SJSA1 (cell line): ENCODE measurements at regions not wholly inside any gene's neighbourhood (a gene's known extent, or its start where the extent isn't known, plus 50 kb on each side); places are given as distances from the start of the nearest gene placed in this dataset.

Source experiments
- DNase-seq, 2 experiments: peaks; one replicate each; pipeline ENCODE4 v3.0.0-alpha.2; 2015 to 2020; ENCODE audit warnings: low spot score in 2 of 2, low read depth in 1 of 2
- H3K27ac ChIP-seq: fragments of 250-450 bp; sonication (Bioruptor Pico); 2 replicates; pipeline ENCODE4 v1.5.1; 2020; ENCODE audit warnings: mild to moderate bottlenecking, moderate library complexity
- H3K27me3 ChIP-seq: fragments of 250-450 bp; sonication (Bioruptor Pico); replicated peaks from 2 replicates; pipeline ENCODE4 v1.5.1; 2020; ENCODE audit warnings: mild to moderate bottlenecking, moderate library complexity
- H3K36me3 ChIP-seq: fragments of 250-450 bp; sonication (Bioruptor Pico); 2 replicates; pipeline ENCODE4 v1.5.1; 2020; ENCODE audit warnings: mild to moderate bottlenecking
- H3K4me1 ChIP-seq: fragments of 250-450 bp; sonication (Bioruptor Pico); replicated peaks from 2 replicates; pipeline ENCODE4 v1.6.1; 2021; ENCODE audit warnings: mild to moderate bottlenecking
- H3K4me3 ChIP-seq: fragments of 250-450 bp; sonication (Bioruptor Pico); 2 replicates; pipeline ENCODE4 v1.5.1; 2020; ENCODE audit warnings: mild to moderate bottlenecking
- H3K9me3 ChIP-seq: fragments of 250-450 bp; sonication (Bioruptor Pico); replicated peaks from 2 replicates; pipeline ENCODE4 v1.5.1; 2020; ENCODE audit warnings: mild to moderate bottlenecking

DNA sequence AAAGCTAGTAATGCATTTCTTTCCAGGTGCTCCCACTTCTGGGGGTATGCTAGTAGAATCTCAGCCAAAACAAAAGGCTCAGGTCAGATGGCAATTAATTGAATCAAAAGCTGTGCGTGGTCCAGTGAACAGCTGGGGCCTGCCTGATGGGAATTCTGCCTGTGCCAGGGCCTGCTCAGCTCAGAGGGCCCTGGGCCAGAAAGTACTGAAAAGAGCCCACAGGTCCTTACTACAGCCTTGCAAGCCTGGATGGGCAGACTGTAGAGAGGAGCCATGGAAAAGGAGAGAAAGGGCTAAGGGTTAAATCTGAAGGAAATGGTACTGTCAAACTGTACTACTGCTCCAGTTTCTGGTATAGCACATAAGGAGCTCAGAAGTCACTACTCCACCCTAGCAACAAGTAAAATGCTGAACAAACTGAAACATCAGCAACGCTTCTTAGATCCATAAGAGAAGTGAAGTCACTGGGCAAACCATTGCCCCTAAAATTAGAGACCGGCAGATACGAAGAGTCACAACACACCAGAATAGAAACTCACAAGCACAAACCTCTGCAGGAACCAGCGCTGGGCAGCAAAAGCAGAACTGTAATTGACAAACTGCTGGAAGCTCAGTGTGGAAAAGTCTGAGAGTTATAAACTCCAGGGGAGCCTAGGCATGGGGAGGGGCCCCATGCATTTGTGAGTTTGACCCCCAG is 121.1 kb upstream of the SYT6 start:
- no peaks in the 10 kb centered on the region for H3K9me3 ChIP-seq
- no peak overlapping the region for H3K27ac ChIP-seq
- no peaks in the 10 kb centered on the region for H3K36me3 ChIP-seq
- no peaks in the 10 kb centered on the region for H3K4me1 ChIP-seq
- no peak overlapping the region for H3K4me3 ChIP-seq
- no peak for DNase-seq
- H3K27me3 ChIP-seq, result peaks cover 30% of the 10 kb centered on the region; the same call in 1 of the 2 replicates

DNA sequence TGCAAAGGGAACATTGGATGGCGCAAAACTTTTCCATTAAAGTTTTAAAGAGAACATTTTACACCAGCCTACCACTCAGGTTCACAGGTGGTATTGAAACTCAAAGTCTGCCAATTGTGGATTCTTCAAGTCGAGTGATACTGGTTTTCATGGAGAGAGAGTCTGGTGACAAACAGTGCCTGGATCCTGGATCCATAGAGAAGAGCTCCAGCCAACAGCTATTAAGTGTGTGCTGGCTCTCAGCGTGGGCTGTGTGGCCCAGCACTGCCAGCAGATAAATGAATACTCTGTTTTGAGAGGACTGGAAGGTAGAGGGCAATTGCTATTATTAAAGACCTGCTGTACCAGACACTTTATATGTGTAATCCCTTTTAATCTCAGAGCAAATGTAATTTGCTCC is 118.9 kb upstream of the SYT6 start:
- H3K27me3 ChIP-seq, result peaks cover 38% of the 10 kb centered on the region; the same call in 1 of the 2 replicates
- no peak for DNase-seq
- no peak overlapping the region for H3K27ac ChIP-seq
- H3K9me3 ChIP-seq, result no peaks in the 10 kb centered on the region
- no peaks in the 10 kb centered on the region for H3K36me3 ChIP-seq
- no peak overlapping the region for H3K4me3 ChIP-seq
- H3K4me1 ChIP-seq, result no peaks in the 10 kb centered on the region

DNA sequence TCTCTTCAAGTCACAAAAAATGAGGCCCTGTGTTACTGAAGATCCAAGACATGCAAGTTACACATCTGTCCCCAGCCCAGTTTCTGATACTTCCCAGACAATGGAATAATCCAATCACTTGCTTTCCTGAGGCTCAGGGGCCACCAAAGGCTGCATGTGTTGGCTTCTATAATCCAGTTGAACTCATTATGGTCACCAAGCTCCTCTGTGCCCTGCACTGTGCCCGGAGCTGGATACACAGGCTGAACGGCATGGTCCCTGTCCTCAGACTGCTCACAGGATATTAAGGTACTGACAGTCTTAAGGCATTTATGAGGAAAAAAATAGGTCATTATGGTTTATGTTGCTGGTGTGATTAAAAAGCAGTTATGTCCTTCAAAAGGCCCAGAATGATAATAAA is 117.0 kb upstream of the SYT6 start:
- H3K27ac ChIP-seq, result no peak overlapping the region
- no peak for DNase-seq
- no peak overlapping the region for H3K4me3 ChIP-seq
- no peaks in the 10 kb centered on the region for H3K36me3 ChIP-seq
- no peaks in the 10 kb centered on the region for H3K9me3 ChIP-seq
- peaks cover 37% of the 10 kb centered on the region; the same call in 1 of the 2 replicates for H3K27me3 ChIP-seq
- H3K4me1 ChIP-seq, result no peaks in the 10 kb centered on the region

DNA sequence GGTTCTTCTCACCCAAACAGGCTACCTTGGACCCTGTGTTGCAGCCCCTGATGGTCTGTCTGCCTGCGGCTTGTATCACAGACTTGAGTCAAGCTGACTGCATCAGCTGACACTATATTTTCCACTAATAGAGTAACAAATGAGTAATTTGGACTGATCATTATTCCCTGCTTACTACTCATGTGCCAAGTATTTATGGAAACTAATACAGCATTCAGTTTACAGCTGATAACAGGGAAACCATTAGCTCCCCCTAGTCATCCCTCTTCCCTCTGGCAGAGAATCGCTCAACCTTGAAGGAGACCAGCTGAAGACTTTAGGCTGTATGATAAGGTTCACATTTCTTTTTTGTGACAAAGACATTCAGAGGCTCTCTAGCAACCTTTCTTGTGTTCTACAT is 116.6 kb upstream of the SYT6 start:
- peaks cover 37% of the 10 kb centered on the region; the same call in 1 of the 2 replicates for H3K27me3 ChIP-seq
- DNase-seq, result no peak
- H3K36me3 ChIP-seq, result no peaks in the 10 kb centered on the region
- H3K4me3 ChIP-seq, result no peak overlapping the region
- no peak overlapping the region for H3K27ac ChIP-seq
- H3K9me3 ChIP-seq, result no peaks in the 10 kb centered on the region
- H3K4me1 ChIP-seq, result no peaks in the 10 kb centered on the region

DNA sequence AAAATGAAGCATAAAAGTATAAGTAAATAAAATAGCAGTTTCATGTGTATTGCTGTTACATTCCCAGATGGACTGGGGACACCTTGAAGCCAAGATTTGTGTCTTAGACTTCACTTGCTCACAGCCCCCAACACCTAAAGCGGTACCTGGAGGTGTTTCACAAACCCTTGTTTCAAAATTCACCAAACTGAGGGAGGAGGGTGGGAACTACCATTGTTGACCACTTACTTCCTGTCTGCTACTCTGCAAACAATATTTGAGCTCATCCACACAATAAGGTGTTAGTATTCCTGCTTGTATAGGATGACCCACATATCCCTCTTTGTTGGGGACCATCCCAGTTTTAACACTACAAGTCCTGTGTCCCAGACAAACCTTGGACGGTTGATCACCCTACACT is 115.9 kb upstream of the SYT6 start:
- Histone ChIP-seq H3K36me3 (no peaks in the 10 kb centered on the region), H3K9me3 (no peaks in the 10 kb centered on the region), H3K27me3 (peaks cover 37% of the 10 kb centered on the region; the same call in 1 of the 2 replicates), H3K4me3 (no peak overlapping the region), H3K27ac (no peak overlapping the region), H3K4me1 (no peaks in the 10 kb centered on the region)
- DNase-seq, result no peak

DNA sequence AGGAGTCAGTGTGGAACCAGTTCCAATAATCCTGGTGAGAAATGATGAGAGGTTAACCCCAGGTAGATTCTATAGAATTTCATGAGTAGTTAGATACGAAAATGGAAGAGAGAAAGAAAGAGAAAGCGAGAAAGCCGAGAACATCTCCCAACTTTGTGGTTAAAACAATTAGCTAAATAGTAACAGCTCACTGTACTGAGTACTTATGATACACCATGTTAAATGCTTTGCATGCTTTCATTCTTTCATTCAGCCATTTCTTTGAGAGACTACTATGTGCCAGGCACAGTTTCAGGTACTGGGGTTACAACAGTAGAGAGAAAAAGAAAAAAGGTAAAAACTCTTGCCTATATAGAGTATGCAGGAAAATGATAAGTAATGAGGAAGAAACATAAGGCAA is 109.7 kb upstream of the SYT6 start:
- H3K27ac ChIP-seq, result no peak overlapping the region
- H3K27me3 ChIP-seq, result peaks cover 23% of the 10 kb centered on the region; the same call in 1 of the 2 replicates

DNA sequence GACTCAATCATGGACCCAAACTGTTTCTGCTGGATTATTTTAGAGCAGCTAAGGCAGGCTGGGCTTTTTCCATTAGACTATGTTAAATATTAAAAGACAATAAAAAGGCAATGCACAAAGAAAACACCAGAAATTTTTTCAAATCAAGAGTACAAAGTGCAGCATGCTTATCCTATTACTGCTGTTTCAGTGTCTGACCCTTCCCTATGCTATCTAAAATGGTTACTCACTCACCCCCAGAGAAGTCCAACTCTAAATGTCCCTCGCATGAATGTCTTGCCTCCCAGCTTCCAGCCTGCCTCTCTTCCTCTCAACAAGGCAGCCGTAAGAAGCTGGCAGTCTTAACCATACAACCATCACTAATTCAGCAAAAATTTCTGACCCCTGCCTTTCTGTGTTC is 108.7 kb upstream of the SYT6 start:
- Histone ChIP-seq H3K27ac (no peak overlapping the region), H3K4me1 (no peaks in the 10 kb centered on the region), H3K9me3 (no peaks in the 10 kb centered on the region), H3K27me3 (peaks cover 23% of the 10 kb centered on the region; the same call in 1 of the 2 replicates), H3K36me3 (no peaks in the 10 kb centered on the region), H3K4me3 (no peak overlapping the region)
- DNase-seq, result no peak

More for the DNA sequence above, 109.7 kb upstream of the SYT6 start:
- Histone ChIP-seq H3K4me3 (no peak overlapping the region), H3K9me3 (no peaks in the 10 kb centered on the region), H3K4me1 (no peaks in the 10 kb centered on the region), H3K36me3 (no peaks in the 10 kb centered on the region)
- DNase-seq, result no peak

DNA sequence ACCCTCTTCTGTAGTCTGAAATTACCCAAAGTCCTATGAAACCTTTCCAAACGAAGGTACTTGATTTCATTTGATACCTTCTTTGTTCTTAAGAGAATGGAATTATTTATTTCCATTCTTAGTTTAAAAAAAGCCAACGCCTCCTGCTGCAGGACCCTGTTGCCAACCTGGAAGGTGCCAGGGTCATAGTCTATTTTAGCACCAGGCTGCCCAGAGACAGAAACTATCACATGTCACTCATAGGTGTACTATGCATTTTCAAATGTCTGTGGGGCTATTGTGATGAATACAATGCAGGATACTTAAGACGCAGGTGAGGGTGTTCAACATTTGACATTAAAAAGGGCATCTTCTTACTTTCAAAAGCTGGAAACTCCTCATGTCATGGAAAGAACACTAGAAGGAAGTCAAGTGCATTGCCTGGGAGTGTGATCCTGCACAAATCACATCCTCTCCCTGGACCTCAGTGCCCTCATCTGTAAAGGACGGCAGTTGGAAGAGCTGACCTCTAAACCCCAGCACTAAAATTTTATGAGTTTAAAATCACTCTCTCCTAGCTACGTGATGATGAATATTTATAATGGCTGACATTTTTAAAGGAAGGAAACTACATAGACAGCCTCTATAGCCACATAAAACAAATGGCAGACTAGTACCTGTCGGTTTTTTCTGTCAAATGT is 107.3 kb upstream of the SYT6 start:
- H3K9me3 ChIP-seq, result no peaks in the 10 kb centered on the region
- H3K27me3 ChIP-seq, result peaks cover 21% of the 10 kb centered on the region; the same call in 1 of the 2 replicates
- no peak overlapping the region for H3K27ac ChIP-seq
- no peak overlapping the region for H3K4me3 ChIP-seq
- H3K4me1 ChIP-seq, result no peaks in the 10 kb centered on the region
- no peaks in the 10 kb centered on the region for H3K36me3 ChIP-seq
- DNase-seq, result no peak

DNA sequence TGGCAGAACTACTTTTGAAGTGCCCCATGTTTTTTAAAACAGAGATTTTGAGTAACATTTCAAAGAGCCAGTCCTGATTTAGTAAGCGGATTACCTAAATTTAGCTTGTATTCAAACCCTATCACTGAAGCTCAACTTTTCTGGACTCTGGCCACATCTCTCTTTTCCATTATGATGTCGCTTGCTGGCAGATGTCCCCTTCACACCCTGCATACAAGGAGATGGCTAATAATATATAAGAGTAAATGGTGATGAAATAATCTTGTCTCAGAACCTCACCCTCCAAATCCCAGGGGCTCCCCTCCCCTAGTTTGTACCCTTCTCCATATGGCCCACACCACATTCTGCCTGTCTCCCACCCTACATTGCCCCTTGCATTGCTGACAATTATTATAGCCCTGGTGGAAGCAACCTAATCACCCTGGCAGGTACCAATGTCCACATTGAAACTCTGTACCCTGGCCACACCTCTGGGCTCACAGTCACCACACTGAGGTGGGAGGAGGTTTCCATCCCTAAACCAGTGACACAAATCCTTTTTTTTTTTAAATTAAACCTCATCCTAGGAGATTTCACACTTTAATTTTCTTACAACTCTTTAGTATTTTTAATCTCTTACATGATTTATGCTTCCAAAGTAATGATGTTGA is 106.0 kb upstream of the SYT6 start:
- DNase-seq, result no peak
- H3K36me3 ChIP-seq, result no peaks in the 10 kb centered on the region
- no peak overlapping the region for H3K27ac ChIP-seq
- H3K27me3 ChIP-seq, result peaks cover 21% of the 10 kb centered on the region; the same call in 1 of the 2 replicates
- no peak overlapping the region for H3K4me3 ChIP-seq
- no peaks in the 10 kb centered on the region for H3K9me3 ChIP-seq
- H3K4me1 ChIP-seq, result no peaks in the 10 kb centered on the region

DNA sequence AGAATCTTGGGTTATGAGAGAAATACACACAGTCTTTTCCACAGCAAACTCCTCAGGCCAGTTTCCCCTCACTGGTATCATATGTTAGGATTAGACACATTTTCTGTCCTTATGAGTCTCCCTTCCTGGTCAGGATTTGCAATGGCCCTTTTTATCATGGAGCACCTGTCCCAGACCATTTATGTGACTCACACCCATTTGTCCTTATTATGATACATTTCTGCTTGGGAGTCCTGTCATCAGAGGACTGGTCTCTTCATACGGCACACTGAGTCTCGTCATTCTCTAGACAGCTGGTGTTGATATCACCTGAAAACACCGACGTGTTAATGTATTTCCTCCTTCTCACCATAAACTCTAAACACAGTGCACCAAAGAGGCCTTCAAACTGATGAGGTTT is 105.0 kb upstream of the SYT6 start:
- peaks cover 21% of the 10 kb centered on the region; the same call in 1 of the 2 replicates for H3K27me3 ChIP-seq
- H3K4me3 ChIP-seq, result no peak overlapping the region
- H3K36me3 ChIP-seq, result no peaks in the 10 kb centered on the region
- H3K4me1 ChIP-seq, result no peaks in the 10 kb centered on the region
- H3K9me3 ChIP-seq, result no peaks in the 10 kb centered on the region
- DNase-seq, result no peak
- H3K27ac ChIP-seq, result no peak overlapping the region

DNA sequence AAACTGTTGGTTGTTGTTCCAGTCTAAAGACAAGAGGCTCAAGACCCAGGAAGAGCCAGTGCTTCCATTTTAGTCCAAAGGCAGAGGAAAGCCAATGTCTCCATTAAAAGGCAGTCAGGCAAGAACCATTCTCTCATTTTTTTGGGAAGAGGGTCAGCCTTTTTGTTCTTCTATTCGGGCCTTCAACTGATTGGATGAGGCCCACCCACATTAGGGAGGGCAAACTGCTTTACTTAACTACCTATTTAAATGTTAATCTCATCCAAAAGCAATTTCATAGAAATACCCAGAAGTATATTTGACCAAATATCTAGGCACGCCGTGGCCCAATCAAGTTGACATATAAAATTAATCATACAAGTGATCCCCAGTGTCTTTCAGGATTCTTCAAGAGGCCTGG is 104.4 kb upstream of the SYT6 start:
- peaks cover 16% of the 10 kb centered on the region; the same call in 1 of the 2 replicates for H3K27me3 ChIP-seq
- DNase-seq, result no peak
- no peak overlapping the region for H3K4me3 ChIP-seq
- no peaks in the 10 kb centered on the region for H3K9me3 ChIP-seq
- H3K4me1 ChIP-seq, result no peaks in the 10 kb centered on the region
- H3K36me3 ChIP-seq, result no peaks in the 10 kb centered on the region
- no peak overlapping the region for H3K27ac ChIP-seq

DNA sequence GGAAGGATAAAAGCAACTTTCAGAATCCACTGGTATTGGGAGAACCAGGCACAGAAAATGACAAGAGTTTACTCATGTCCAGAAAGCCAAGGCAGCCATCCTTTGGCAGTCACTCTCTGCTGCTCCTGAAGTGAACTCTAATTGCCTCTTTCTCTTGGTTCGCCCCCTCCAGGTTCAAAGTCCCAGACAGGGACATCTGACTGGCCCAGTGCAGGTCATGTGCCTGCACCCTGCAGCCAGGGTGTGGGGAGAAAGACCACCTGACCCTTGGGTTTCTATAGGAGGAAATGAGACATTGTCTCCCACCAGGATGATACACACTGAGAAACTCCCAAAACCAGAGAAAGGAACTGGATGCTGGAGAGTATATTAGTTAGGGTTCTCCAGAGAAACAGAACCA is 103.9 kb upstream of the SYT6 start:
- no peaks in the 10 kb centered on the region for H3K36me3 ChIP-seq
- peaks cover 16% of the 10 kb centered on the region; the same call in 1 of the 2 replicates for H3K27me3 ChIP-seq
- no peak overlapping the region for H3K27ac ChIP-seq
- no peaks in the 10 kb centered on the region for H3K9me3 ChIP-seq
- no peak for DNase-seq
- H3K4me3 ChIP-seq, result no peak overlapping the region
- H3K4me1 ChIP-seq, result no peaks in the 10 kb centered on the region

DNA sequence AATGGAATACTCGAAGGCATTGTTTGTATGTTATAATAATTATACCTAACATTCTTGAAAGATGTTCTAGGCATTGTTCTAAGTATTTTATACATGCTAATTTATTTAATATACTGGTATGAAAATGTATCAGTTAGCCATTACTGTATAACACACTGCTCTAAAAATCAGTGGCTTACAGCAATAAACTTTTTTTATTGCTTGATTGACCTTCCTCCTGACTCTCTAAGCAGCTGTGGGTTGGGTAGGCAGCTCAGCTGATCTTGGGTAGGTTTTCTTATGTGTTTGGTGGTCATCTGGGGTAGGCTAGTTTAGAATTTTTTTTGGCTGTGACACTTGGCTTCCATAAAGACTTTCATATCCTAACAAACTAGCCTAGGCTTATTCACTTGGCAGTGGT is 100.2 kb upstream of the SYT6 start:
- Histone ChIP-seq H3K9me3 (no peaks in the 10 kb centered on the region), H3K27me3 (peaks cover under 1% of the 10 kb centered on the region; the same call in 1 of the 2 replicates), H3K27ac (no peak overlapping the region), H3K4me1 (no peaks in the 10 kb centered on the region), H3K36me3 (no peaks in the 10 kb centered on the region), H3K4me3 (no peak overlapping the region)
- DNase-seq, result no peak

DNA sequence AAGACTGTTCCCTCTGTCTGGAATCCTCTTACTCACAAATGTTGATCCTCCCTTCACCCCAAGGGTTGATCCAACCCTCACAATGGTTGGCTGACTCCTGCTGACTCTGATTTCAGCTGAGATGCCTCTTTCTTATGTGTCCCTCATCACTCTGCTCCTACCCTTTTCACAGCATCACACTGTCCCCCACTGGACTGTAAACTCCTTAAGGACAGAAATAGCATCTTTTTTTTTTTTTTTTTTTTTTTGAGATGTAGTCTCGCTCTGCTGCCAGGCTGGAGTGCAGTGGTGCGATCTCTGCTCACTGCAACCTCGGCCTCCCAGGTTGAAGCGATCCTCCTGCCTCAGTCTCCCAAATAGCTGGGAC is 97.9 kb upstream of the SYT6 start:
- no peak for DNase-seq
- Histone ChIP-seq H3K27ac (no peak overlapping the region), H3K27me3 (no peaks in the 10 kb centered on the region), H3K9me3 (no peaks in the 10 kb centered on the region), H3K4me1 (no peaks in the 10 kb centered on the region), H3K36me3 (no peaks in the 10 kb centered on the region), H3K4me3 (no peak overlapping the region)
